K562 (cell line): ENCODE measurements at regions not wholly inside any gene's neighbourhood (a gene's known extent, or its start where the extent isn't known, plus 50 kb on each side); places are given as distances from the start of the nearest gene placed in this dataset.
A peak's percentile ranks its signal among the peaks of the same experiment; 100 is the strongest.
"Not testable (repeated sequence)": the region's sequence is repeated elsewhere in the genome, so short reads cannot be mapped to it uniquely, and the experiment has no call there.

Experiments
- ATAC-seq: fragments of 200-7000 bp; cut with Tn5 transposase; 3 replicates; pipeline ENCODE4 v1.9.1; 2020; ENCODE audit warnings: moderate library complexity
- BruUV-seq: library from RNA; stranded (reverse); fragments of 400-500 nt; replicated peaks from 2 replicates; lab custom pipeline; 2021; lab: Mats Ljungman, UMichigan
- CTCF ChIA-PET: fragments of 300-600 bp; formaldehyde crosslinking; extraction: SDS; loops from one replicate; lab custom pipeline; 2021; ENCODE audit warnings: low intra/inter-chr PET ratio; lab: Yijun Ruan, JAX
- POLR2A ChIA-PET: fragments of 300-600, 350-650 bp; sonication (Branson Sonifier 250); formaldehyde crosslinking; extraction: SDS; loops from one replicate; lab custom pipeline; 2021; ENCODE audit warnings: antibody characterized with exemption, inconsistent platforms; lab: Yijun Ruan, JAX
- DNase-seq, 4 experiments: peaks; one replicate each; pipeline versions ENCODE4 v3.0.0 to v3.0.0-alpha.2; 2011 to 2018; ENCODE audit warnings: low spot score in 3 of 4, mixed read lengths in 3 of 4; ENCODE audit errors: extremely low read depth in 1 of 4
- FAIRE-seq: peaks from 2 replicates; lab custom pipeline; 2011; peaks lifted over from hg19 to GRCh38; lab: Jason Lieb, UNC
- H2AFZ ChIP-seq: 2 replicates; pipeline ENCODE4 v1.6.0; 2011; ENCODE audit warnings: low read depth, low read length, control low read depth, inconsistent platforms
- H3K27ac ChIP-seq: fragments of 200-600 bp; 3 replicates; pipeline ENCODE4 v1.8.0; 2011; ENCODE audit warnings: low read depth, mild to moderate bottlenecking, control low read depth, inconsistent platforms, low read length, moderate library complexity, mixed read lengths; ENCODE audit errors: extremely low read depth
- H3K27me3 ChIP-seq, 2 experiments: fragments of 300-600 bp in 1 of 2; 2 replicates in 1 of 2; 3 replicates in 1 of 2; pipeline versions ENCODE4 v1.6.0 to v1.8.0; 2011; ENCODE audit warnings: inconsistent platforms in 2 of 2, low read length in 2 of 2, mild to moderate bottlenecking in 1 of 2, mixed read lengths in 1 of 2, moderate library complexity in 1 of 2; ENCODE audit not compliant: control insufficient read depth in 2 of 2, insufficient read depth in 2 of 2
- H3K36me3 ChIP-seq: fragments of 300-600 bp; 3 replicates; pipeline ENCODE4 v1.8.0; 2011; ENCODE audit warnings: mild to moderate bottlenecking, low read length, inconsistent platforms; ENCODE audit not compliant: control insufficient read depth, insufficient read depth
- H3K4me1 ChIP-seq, 2 experiments: fragments of 200-600 bp in 1 of 2; replicated peaks in 1 of 2; 2 replicates in 1 of 2; 3 replicates in 1 of 2; pipeline versions ENCODE4 v1.5.1 to v1.8.0; 2011; ENCODE audit warnings: inconsistent platforms in 2 of 2, low read length in 2 of 2, mild to moderate bottlenecking in 1 of 2, mixed read lengths in 1 of 2, moderate library complexity in 1 of 2; ENCODE audit not compliant: control insufficient read depth in 2 of 2, insufficient read depth in 2 of 2
- H3K4me2 ChIP-seq: 2 replicates; pipeline ENCODE4 v1.6.1; 2011; ENCODE audit warnings: low read length, control low read depth, inconsistent platforms, mixed read lengths; ENCODE audit not compliant: insufficient read depth
- H3K4me3 ChIP-seq: fragments of 200-600 bp; sonication (generic), shearing (Covaris generic); 2 replicates; pipeline ENCODE4 v1.5.1; 2016; ENCODE audit warnings: control low read depth, inconsistent platforms
- H3K79me2 ChIP-seq: fragments of 200-600 bp; 3 replicates; pipeline ENCODE4 v1.8.0; 2011; ENCODE audit warnings: low read length, inconsistent platforms; ENCODE audit not compliant: control insufficient read depth, insufficient read depth
- H3K9ac ChIP-seq, 2 experiments: 2 replicates each; pipeline versions ENCODE4 v1.6.0 to v1.6.1; 2011; ENCODE audit warnings: low read depth in 2 of 2, low read length in 2 of 2, control low read depth in 1 of 2, inconsistent platforms in 1 of 2, mild to moderate bottlenecking in 1 of 2, mixed read lengths in 1 of 2; ENCODE audit not compliant: insufficient read depth in 1 of 2
- H3K9me1 ChIP-seq: one replicate; pipeline ENCODE4 v1.6.0; 2011; ENCODE audit warnings: inconsistent platforms, mild to moderate bottlenecking, low read length, moderate library complexity; ENCODE audit not compliant: control insufficient read depth, insufficient read depth
- H3K9me3 ChIP-seq: replicated peaks from 2 replicates; pipeline ENCODE4 v1.5.1; 2011; ENCODE audit warnings: low read depth, low read length, inconsistent platforms; ENCODE audit not compliant: control insufficient read depth, insufficient read depth
- H4K20me1 ChIP-seq: replicated peaks from 2 replicates; pipeline ENCODE4 v1.6.1; 2011; ENCODE audit warnings: low read length, inconsistent platforms, mixed read lengths; ENCODE audit not compliant: control insufficient read depth, insufficient read depth
- NEUROD1 ChIP-seq: fragments of 150-350 bp; IDR thresholded peaks from 2 replicates; pipeline ENCODE4 v1.6.1; 2014; ENCODE audit warnings: borderline replicate concordance, low read length, low read depth; ENCODE audit not compliant: partially characterized antibody
- POLR3A ChIP-seq: IDR thresholded peaks from 2 replicates; pipeline ENCODE4 v1.6.1; 2011; ENCODE audit warnings: borderline replicate concordance, mild to moderate bottlenecking, moderate library complexity; ENCODE audit not compliant: insufficient read length, insufficient read depth; ENCODE audit errors: extremely low read depth
- PTBP1 ChIP-seq: fragments of 200-400 bp; formaldehyde crosslinking; IDR thresholded peaks from 2 replicates; pipeline ENCODE4 v1.6.1; 2017; ENCODE audit warnings: low read depth, low read length
- PTRF ChIP-seq: fragments of 450-650 bp; IDR thresholded peaks from 2 replicates; pipeline ENCODE4 v1.6.1; 2016; ENCODE audit warnings: mild to moderate bottlenecking, missing genetic modification characterization, missing compliant biosample characterization
- WGBS: fragments of 100-300 bp; shearing (Covaris generic); methylation state at CpG from one replicate; pipeline ENCODE4 v1.1.6; 2016; ENCODE audit warnings: low coverage, mixed read lengths; ENCODE audit not compliant: insufficient coverage; ENCODE audit errors: missing lambda C conversion rate; 5-methylcytosine and 5-hydroxymethylcytosine counted together
- in situ Hi-C: fragments of 300-500 bp; cut with MboI; formaldehyde crosslinking; loops from 4 replicates; pipeline ENCODE4 v1.15.0; 2018; ENCODE audit warnings: inconsistent platforms, mixed read lengths
- intact Hi-C: fragments of 100-400 bp; cut with micrococcal nuclease; formaldehyde crosslinking; loops from 2 replicates; pipeline ENCODE4 v1.14.2; 2022
- TF ChIP-seq, protein P1 (sequence below): fragments of 450-650 bp; formaldehyde crosslinking; IDR thresholded peaks from 2 replicates; pipeline ENCODE4 v1.4.0; 2020; ENCODE audit warnings: mild to moderate bottlenecking, moderate library complexity
- TF ChIP-seq, protein P2 (sequence below): fragments of 250-450 bp; sonication (Bioruptor Pico); IDR thresholded peaks from 2 replicates; pipeline ENCODE4 v1.9.0; 2021; ENCODE audit warnings: mild to moderate bottlenecking
- TF ChIP-seq, protein P3 (sequence below), 2 experiments: fragments of 450-650 bp; formaldehyde crosslinking in 1 of 2; IDR thresholded peaks; 2 replicates each; pipeline versions ENCODE4 v1.4.0 to v1.6.1; 2014 to 2020; ENCODE audit warnings: mild to moderate bottlenecking in 2 of 2, borderline replicate concordance in 1 of 2, low read depth in 1 of 2

DNA sequence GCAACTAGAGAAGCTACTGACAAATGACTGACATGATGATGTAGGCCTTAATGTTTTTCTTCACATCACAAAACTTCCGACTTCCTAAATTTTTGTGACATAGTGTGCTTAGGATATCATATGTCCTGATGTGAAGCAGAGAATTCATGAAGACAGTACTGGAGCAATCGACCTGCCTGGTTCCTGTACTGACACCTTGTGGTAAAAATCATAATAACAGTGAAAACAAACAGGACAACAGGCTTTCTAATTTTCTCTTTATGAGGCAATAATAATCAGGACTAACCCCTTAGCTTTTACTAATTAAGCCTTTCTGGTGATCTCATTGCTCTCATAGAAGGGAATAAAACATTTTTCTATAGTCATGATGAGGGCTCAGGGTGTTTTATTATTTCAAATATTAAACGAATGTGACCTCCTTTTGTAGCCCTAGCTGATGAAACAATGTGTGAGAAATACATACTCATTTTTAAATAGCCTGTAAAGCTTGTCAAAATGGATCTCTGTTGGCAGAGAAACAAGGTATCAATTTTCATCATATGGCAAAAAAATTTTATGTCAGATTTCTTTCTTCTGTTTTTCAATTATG is 158.4 kb downstream of the TENT5D start (continued):
- TF ChIP-seq, protein P1, sequence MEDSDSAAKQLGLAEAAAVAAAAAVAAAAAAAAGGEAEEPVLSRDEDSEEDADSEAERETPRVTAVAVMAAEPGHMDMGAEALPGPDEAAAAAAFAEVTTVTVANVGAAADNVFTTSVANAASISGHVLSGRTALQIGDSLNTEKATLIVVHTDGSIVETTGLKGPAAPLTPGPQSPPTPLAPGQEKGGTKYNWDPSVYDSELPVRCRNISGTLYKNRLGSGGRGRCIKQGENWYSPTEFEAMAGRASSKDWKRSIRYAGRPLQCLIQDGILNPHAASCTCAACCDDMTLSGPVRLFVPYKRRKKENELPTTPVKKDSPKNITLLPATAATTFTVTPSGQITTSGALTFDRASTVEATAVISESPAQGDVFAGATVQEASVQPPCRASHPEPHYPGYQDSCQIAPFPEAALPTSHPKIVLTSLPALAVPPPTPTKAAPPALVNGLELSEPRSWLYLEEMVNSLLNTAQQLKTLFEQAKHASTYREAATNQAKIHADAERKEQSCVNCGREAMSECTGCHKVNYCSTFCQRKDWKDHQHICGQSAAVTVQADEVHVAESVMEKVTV (CRISPR knock-in tag) = peak; percentile 48
- TF ChIP-seq POLR3A = no peak
- no peak for TF ChIP-seq NEUROD1
- no peak for TF ChIP-seq PTBP1
- TF ChIP-seq, protein P2, sequence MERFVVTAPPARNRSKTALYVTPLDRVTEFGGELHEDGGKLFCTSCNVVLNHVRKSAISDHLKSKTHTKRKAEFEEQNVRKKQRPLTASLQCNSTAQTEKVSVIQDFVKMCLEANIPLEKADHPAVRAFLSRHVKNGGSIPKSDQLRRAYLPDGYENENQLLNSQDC (CRISPR knock-in tag) = no peak
- TF ChIP-seq, protein P3, sequence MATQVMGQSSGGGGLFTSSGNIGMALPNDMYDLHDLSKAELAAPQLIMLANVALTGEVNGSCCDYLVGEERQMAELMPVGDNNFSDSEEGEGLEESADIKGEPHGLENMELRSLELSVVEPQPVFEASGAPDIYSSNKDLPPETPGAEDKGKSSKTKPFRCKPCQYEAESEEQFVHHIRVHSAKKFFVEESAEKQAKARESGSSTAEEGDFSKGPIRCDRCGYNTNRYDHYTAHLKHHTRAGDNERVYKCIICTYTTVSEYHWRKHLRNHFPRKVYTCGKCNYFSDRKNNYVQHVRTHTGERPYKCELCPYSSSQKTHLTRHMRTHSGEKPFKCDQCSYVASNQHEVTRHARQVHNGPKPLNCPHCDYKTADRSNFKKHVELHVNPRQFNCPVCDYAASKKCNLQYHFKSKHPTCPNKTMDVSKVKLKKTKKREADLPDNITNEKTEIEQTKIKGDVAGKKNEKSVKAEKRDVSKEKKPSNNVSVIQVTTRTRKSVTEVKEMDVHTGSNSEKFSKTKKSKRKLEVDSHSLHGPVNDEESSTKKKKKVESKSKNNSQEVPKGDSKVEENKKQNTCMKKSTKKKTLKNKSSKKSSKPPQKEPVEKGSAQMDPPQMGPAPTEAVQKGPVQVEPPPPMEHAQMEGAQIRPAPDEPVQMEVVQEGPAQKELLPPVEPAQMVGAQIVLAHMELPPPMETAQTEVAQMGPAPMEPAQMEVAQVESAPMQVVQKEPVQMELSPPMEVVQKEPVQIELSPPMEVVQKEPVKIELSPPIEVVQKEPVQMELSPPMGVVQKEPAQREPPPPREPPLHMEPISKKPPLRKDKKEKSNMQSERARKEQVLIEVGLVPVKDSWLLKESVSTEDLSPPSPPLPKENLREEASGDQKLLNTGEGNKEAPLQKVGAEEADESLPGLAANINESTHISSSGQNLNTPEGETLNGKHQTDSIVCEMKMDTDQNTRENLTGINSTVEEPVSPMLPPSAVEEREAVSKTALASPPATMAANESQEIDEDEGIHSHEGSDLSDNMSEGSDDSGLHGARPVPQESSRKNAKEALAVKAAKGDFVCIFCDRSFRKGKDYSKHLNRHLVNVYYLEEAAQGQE (IDR thresholded peaks at IDR 0.05; ENCODE audit: borderline replicate concordance) = peak; percentile 72
- TF ChIP-seq, protein P3 (CRISPR knock-in tag; IDR thresholded peaks at IDR 0.05; ENCODE audit: low read depth) = no peak
- no peak for TF ChIP-seq PTRF

DNA sequence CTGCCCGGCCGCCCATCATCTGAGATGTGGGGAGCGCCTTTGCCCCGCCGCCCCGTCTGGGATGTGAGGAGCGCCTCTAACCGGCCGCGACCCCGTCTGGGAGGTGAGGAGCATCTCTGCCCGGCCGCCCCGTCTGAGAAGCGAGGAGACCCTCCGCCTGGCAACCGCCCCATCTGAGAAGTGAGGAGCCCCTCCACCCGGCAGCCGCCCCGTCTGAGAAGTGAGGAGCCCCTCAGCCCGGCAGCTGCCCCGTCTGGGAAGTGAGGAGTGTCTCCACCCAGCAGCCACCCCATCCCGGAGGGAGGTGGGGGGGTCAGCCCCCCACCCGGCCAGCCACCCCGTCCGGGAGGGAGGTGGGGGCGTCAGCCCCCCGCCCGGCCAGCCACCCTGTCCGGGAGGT is 170.7 kb downstream of the TENT5D start:
- H3K9me1 ChIP-seq, H3K4me3 ChIP-seq, FAIRE-seq, H3K4me1 ChIP-seq, H2AFZ ChIP-seq, H3K4me2 ChIP-seq, CTCF ChIA-PET, ATAC-seq, intact Hi-C loops, H3K36me3 ChIP-seq, H3K79me2 ChIP-seq, H3K27ac ChIP-seq, H3K9me3 ChIP-seq, H3K9ac ChIP-seq, BruUV-seq, DNase-seq, H4K20me1 ChIP-seq, POLR2A ChIA-PET, H3K27me3 ChIP-seq: not testable (repeated sequence)
- in situ Hi-C loops = loop anchor here (25.0 kb wide), 1 partner anchor 304 kb away; no protein-coding TSS in a partner anchor
- WGBS = 71% methylated on average over 7 of the region's 30 CpGs
